H1 (cell line): ENCODE measurements at regions not wholly inside any gene's neighbourhood (a gene's known extent, or its start where the extent isn't known, plus 50 kb on each side); places are given as distances from the start of the nearest gene placed in this dataset.

Source experiments
- POU5F1 ChIP-seq: IDR thresholded peaks from 2 replicates; pipeline ENCODE4 v1.6.1; 2011; ENCODE audit warnings: low read depth, mild to moderate bottlenecking, low read length, moderate library complexity
- SUZ12 ChIP-seq: fragments of 200-600 bp; sonication (generic); IDR thresholded peaks from 2 replicates; pipeline ENCODE4 v1.6.1; 2012; ENCODE audit warnings: mild to moderate bottlenecking, inconsistent platforms, low read length, moderate library complexity, mixed read lengths

DNA sequence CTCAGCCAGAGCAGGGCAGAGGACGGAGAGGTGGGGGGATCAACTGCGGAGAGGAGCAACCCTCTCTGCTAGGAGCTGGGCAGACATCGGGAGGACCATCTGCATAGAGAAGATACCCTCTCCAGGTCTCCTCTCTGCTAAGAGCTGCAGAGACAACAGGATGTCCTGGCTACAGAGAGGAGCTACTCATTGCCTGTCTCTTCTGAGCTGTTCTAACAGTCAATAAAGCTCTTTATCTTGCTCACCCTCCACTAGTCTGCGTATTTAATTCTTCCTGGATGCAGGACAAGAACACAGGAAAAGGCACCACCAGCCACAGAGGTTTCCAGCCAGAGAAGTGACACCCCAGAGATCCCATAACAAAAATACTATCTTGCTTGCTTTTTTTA, 871.1 kb upstream of the GJE1 start (continued):
- TF ChIP-seq SUZ12 (no peak), POU5F1 (no peak)
